NT2/D1 (cell line): ENCODE measurements at regions not wholly inside any gene's neighbourhood (a gene's known extent, or its start where the extent isn't known, plus 50 kb on each side); places are given as distances from the start of the nearest gene placed in this dataset.
"Not testable (repeated sequence)": the region's sequence is repeated elsewhere in the genome, so short reads cannot be mapped to it uniquely, and the experiment has no call there.

Source experiments
- DNase-seq: peaks from one replicate; pipeline ENCODE4 v3.0.0-alpha.2; 2011; ENCODE audit warnings: low read depth, low spot score
- H3K27me3 ChIP-seq: 2 replicates; pipeline ENCODE4 v1.6.0; 2011; ENCODE audit warnings: mild to moderate bottlenecking; ENCODE audit not compliant: insufficient read length, insufficient read depth
- H3K36me3 ChIP-seq: 2 replicates; pipeline ENCODE4 v1.6.1; 2011; ENCODE audit warnings: mild to moderate bottlenecking, low read length, mixed read lengths; ENCODE audit not compliant: insufficient read depth, insufficient read length
- H3K4me1 ChIP-seq: 2 replicates; pipeline ENCODE4 v1.5.1; 2011; ENCODE audit not compliant: insufficient read depth, insufficient read length
- H3K4me3 ChIP-seq: 2 replicates; pipeline ENCODE4 v1.5.1; 2011; ENCODE audit warnings: low read depth; ENCODE audit not compliant: insufficient read length
- H3K9ac ChIP-seq: 2 replicates; pipeline ENCODE4 v1.6.0; 2011; ENCODE audit warnings: low read depth; ENCODE audit not compliant: insufficient read length
- H3K9me3 ChIP-seq: 2 replicates; pipeline ENCODE4 v1.5.1; 2011; ENCODE audit warnings: mild to moderate bottlenecking, low read length; ENCODE audit not compliant: insufficient read depth
- SUZ12 ChIP-seq: IDR thresholded peaks from 2 replicates; pipeline ENCODE4 v1.6.1; 2011; ENCODE audit not compliant: insufficient read length, insufficient read depth; ENCODE audit errors: extremely low read depth
- YY1 ChIP-seq: IDR thresholded peaks from 2 replicates; pipeline ENCODE4 v1.6.1; 2011; ENCODE audit not compliant: insufficient read length, insufficient read depth
- ZNF274 ChIP-seq: IDR thresholded peaks from 2 replicates; pipeline ENCODE4 v1.6.1; 2011; ENCODE audit warnings: mild to moderate bottlenecking, low read depth, low read length

DNA sequence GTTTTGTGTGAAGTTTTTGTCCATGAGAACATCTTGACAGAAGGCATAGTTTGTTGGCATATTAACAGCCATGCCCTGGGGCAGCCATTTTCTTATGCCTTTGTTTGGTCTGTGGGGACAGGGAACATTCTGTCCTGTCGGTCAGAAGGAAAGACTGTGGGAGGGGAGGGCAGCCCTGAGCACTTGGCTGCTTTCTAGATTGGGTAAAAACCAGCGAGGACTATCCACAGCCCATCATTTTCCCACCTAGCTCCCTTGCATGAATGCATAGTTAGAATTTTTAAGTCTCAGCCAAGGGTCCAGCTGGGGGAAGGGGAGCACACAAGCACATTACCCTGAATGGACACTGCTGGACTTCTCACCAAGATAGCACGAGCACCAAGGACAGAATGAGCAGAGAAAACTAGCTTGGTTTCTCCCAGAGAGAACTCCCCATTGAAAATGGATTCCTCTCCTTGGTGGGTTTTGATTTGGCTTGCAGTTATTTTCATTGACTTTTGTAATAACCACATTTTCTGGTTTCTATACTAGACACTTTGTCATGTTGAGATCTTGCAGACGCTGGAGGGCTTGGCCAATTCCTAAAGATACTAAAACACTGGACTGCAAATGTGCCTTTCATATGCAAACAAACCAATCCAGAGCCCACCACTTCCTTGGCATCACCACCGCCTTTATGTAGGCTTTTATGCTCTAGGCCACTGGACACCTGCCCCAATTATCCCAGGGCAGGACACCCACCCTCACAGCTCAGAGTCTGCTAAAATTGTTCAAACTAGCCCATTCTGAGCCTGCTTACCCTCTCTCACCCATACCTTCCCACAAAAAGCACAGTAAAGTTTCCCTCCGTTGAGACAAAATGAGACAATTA, 129.9 kb downstream of the BOD1 start:
- Histone ChIP-seq H3K36me3 (no peaks in the 10 kb centered on the region), H3K27me3 (no peaks in the 10 kb centered on the region), H3K9me3 (no peaks in the 10 kb centered on the region), H3K4me3 (no peak overlapping the region), H3K9ac (no peak overlapping the region), H3K4me1 (no peaks in the 10 kb centered on the region)
- TF ChIP-seq ZNF274 (no peak), YY1 (no peak)
- DNase-seq: no peak

- TF ChIP-seq YY1 (no peak), SUZ12 (no peak), ZNF274 (no peak)
- no peaks in the 10 kb centered on the region for H3K36me3 ChIP-seq
- no peaks in the 10 kb centered on the region for H3K27me3 ChIP-seq
- no peak overlapping the region for H3K9ac ChIP-seq
- no peak overlapping the region for H3K4me3 ChIP-seq
- DNase-seq: no peak
- no peaks in the 10 kb centered on the region for H3K9me3 ChIP-seq
- H3K4me1 ChIP-seq: no peaks in the 10 kb centered on the region
These were observed 131.9 kb downstream of the BOD1 start for GRCh38 chr5:173484569-173484968.

- DNase-seq, H3K9me3 ChIP-seq, H3K4me3 ChIP-seq, H3K27me3 ChIP-seq, H3K4me1 ChIP-seq, H3K9ac ChIP-seq, H3K36me3 ChIP-seq: not testable (repeated sequence)
These were observed 132.9 kb downstream of the BOD1 start for GRCh38 chr5:173483599-173483998.

DNA sequence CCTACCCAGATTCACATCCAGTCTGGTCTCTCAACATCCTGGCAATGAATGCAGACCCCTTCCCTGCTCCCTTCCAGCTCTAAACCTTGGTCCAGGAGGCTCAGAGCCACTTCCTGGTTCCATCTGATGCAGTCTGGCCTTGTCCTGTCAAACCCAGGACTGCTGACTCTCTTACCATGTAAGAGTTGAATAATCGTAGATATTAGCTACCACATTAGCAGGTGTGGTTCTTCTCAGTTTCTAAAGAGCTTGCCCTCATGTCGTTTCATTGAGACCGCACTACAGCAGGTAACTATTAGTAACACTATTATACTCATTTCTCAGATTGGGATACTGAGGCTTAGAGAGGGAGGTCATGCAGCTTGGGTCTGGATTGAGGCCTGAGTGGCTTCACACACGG, 133.3 kb downstream of the BOD1 start:
- no peak overlapping the region for H3K9ac ChIP-seq
- no peak overlapping the region for H3K4me3 ChIP-seq
- TF ChIP-seq ZNF274 (no peak), SUZ12 (no peak), YY1 (no peak)
- H3K27me3 ChIP-seq: no peaks in the 10 kb centered on the region
- no peak for DNase-seq
- no peaks in the 10 kb centered on the region for H3K36me3 ChIP-seq
- peaks cover 2% of the 10 kb centered on the region for H3K4me1 ChIP-seq
- no peaks in the 10 kb centered on the region for H3K9me3 ChIP-seq

- no peak for DNase-seq
These were observed 134.6 kb downstream of the BOD1 start for GRCh38 chr5:173481821-173482220.

GRCh38 chr5:173480896-173481295, 135.6 kb downstream of the BOD1 start:
- H3K9ac ChIP-seq: no peak overlapping the region
- no peak for TF ChIP-seq YY1
- TF ChIP-seq ZNF274: no peak
- no peaks in the 10 kb centered on the region for H3K36me3 ChIP-seq
- DNase-seq: no peak
- no peaks in the 10 kb centered on the region for H3K9me3 ChIP-seq
- H3K4me1 ChIP-seq: peaks cover 2% of the 10 kb centered on the region
- no peaks in the 10 kb centered on the region for H3K27me3 ChIP-seq
- no peak overlapping the region for H3K4me3 ChIP-seq

More at GRCh38 chr5:173481821-173482220, 134.6 kb downstream of the BOD1 start:
- no peaks in the 10 kb centered on the region for H3K36me3 ChIP-seq
- no peak for TF ChIP-seq YY1
- TF ChIP-seq SUZ12: no peak
- TF ChIP-seq ZNF274: no peak
- peaks cover 2% of the 10 kb centered on the region for H3K4me1 ChIP-seq
- no peak overlapping the region for H3K4me3 ChIP-seq
- no peaks in the 10 kb centered on the region for H3K27me3 ChIP-seq
- no peaks in the 10 kb centered on the region for H3K9me3 ChIP-seq
- no peak overlapping the region for H3K9ac ChIP-seq

DNA sequence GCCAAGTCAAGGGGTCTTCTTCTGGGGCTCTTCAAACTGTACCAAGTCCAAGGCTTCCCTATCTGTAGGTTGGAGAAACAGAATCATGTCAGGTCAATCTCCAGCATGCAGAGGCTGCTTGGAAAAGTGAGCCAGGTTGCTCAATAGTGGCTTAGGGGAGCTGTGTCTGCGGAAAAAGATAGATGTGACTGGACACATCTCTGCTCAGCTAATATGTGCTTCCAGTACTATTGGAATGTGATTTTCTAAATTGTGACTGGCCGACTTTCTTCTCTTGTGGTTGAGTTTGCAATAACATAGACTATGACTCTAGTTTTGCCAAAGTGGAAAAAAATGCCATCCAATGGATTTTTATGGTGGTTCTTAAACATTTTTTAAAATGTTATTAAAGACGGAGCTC, 136.7 kb downstream of the BOD1 start:
- Histone ChIP-seq H3K36me3 (no peaks in the 10 kb centered on the region), H3K9ac (no peak overlapping the region), H3K27me3 (no peaks in the 10 kb centered on the region), H3K4me1 (peaks cover 2% of the 10 kb centered on the region), H3K4me3 (no peak overlapping the region), H3K9me3 (no peaks in the 10 kb centered on the region)
- no peak for DNase-seq
- no peak for TF ChIP-seq SUZ12
- no peak for TF ChIP-seq YY1
- TF ChIP-seq ZNF274: no peak
